OCI-LY1 (cell line): ENCODE measurements at regions not wholly inside any gene's neighbourhood (a gene's known extent, or its start where the extent isn't known, plus 50 kb on each side); places are given as distances from the start of the nearest gene placed in this dataset.

Experiments used
- H2AFZ ChIP-seq: fragments of 200-600 bp; sonication (generic), shearing (Covaris generic); 2 replicates; pipeline ENCODE4 v1.6.0; 2014; ENCODE audit warnings: antibody characterized with exemption, mild to moderate bottlenecking, low read length
- H3F3A ChIP-seq: fragments of 200-600 bp; sonication (generic), shearing (Covaris generic); 2 replicates; pipeline ENCODE4 v1.6.0; 2014; ENCODE audit warnings: mild to moderate bottlenecking, antibody characterized with exemption, low read length, moderate library complexity; ENCODE audit not compliant: insufficient read depth
- H3K27ac ChIP-seq: fragments of 200-600 bp; sonication (generic); 2 replicates; pipeline ENCODE4 v1.5.1; 2014; ENCODE audit warnings: low read length, mixed run types, mild to moderate bottlenecking, low read depth; ENCODE audit not compliant: poor library complexity, severe bottlenecking
- H3K27me3 ChIP-seq: fragments of 200-600 bp; sonication (generic); 2 replicates; pipeline ENCODE4 v1.6.0; 2014; ENCODE audit warnings: antibody characterized with exemption, mild to moderate bottlenecking, low read length, moderate library complexity; ENCODE audit not compliant: insufficient read depth
- H3K36me3 ChIP-seq: fragments of 200-600 bp; sonication (generic); 2 replicates; pipeline ENCODE4 v1.6.1; 2014; ENCODE audit warnings: mild to moderate bottlenecking, antibody characterized with exemption, low read length, moderate library complexity, mixed read lengths; ENCODE audit not compliant: insufficient read depth
- H3K4me1 ChIP-seq: fragments of 200-600 bp; sonication (generic); 2 replicates; pipeline ENCODE4 v1.5.1; 2014; ENCODE audit warnings: mild to moderate bottlenecking, low read length, moderate library complexity; ENCODE audit not compliant: insufficient read depth, severe bottlenecking
- H3K4me2 ChIP-seq: fragments of 200-600 bp; sonication (generic), shearing (Covaris generic); 2 replicates; pipeline ENCODE4 v1.6.1; 2014; ENCODE audit warnings: low read length
- H3K4me3 ChIP-seq: fragments of 200-600 bp; sonication (generic); 2 replicates; pipeline ENCODE4 v1.5.1; 2014; ENCODE audit warnings: low read length, low read depth, mild to moderate bottlenecking, mixed read lengths; ENCODE audit not compliant: poor library complexity, severe bottlenecking
- H3K79me2 ChIP-seq: fragments of 200-600 bp; shearing (Covaris generic); 2 replicates; pipeline ENCODE4 v1.6.1; 2016; ENCODE audit warnings: mixed run types, low read length, mixed read lengths; ENCODE audit not compliant: insufficient read depth
- H3K9ac ChIP-seq: fragments of 200-600 bp; sonication (generic), shearing (Covaris generic); 2 replicates; pipeline ENCODE4 v1.6.1; 2014; ENCODE audit warnings: mild to moderate bottlenecking, low read length, mixed read lengths
- H3K9me2 ChIP-seq: fragments of 200-600 bp; sonication (generic), shearing (Covaris generic); 2 replicates; pipeline ENCODE4 v1.6.1; 2014; ENCODE audit warnings: low read depth, mild to moderate bottlenecking, low read length, mixed read lengths
- H3K9me3 ChIP-seq: fragments of 200-600 bp; shearing (Covaris generic); 2 replicates; pipeline ENCODE4 v1.6.1; 2014; ENCODE audit warnings: low read length, mixed read lengths
- H4K20me1 ChIP-seq: fragments of 200-600 bp; sonication (generic), shearing (Covaris generic); 2 replicates; pipeline ENCODE4 v1.6.0; 2016; ENCODE audit warnings: mild to moderate bottlenecking, low read length; ENCODE audit not compliant: insufficient read depth
- CTCF ChIP-seq: fragments of 200-600 bp; sonication (generic), shearing (Covaris generic); IDR thresholded peaks from 2 replicates; pipeline ENCODE4 v1.5.1; 2017; ENCODE audit warnings: mild to moderate bottlenecking, antibody characterized with exemption, low read length, moderate library complexity, mixed read lengths
- EZH2 ChIP-seq: fragments of 200-600 bp; sonication (generic), shearing (Covaris generic); IDR thresholded peaks from 2 replicates; pipeline ENCODE4 v1.8.0; 2017; ENCODE audit warnings: borderline replicate concordance, mixed run types, mild to moderate bottlenecking, antibody characterized with exemption, low read length, moderate library complexity, mixed read lengths

- no peak for TF ChIP-seq EZH2
- no peak for TF ChIP-seq CTCF
- no peak overlapping the region for H3K4me3 ChIP-seq
Measured at GRCh38 chr10:54947605-54948004, 146.6 kb upstream of the PCDH15 start.

GRCh38 chr10:54940418-54940817, 139.4 kb upstream of the PCDH15 start:
- Histone ChIP-seq H3K79me2 (no peaks in the 10 kb centered on the region), H4K20me1 (no peaks in the 10 kb centered on the region), H3K9me2 (no peaks in the 10 kb centered on the region), H3K36me3 (no peaks in the 10 kb centered on the region), H3K4me1 (no peaks in the 10 kb centered on the region), H3K4me3 (no peak overlapping the region), H2AFZ (no peak overlapping the region), H3F3A (no peaks in the 10 kb centered on the region), H3K27ac (no peak overlapping the region), H3K27me3 (no peaks in the 10 kb centered on the region), H3K9me3 (no peaks in the 10 kb centered on the region), H3K9ac (no peak overlapping the region), H3K4me2 (no peak overlapping the region)
- TF ChIP-seq CTCF, result no peak

More at GRCh38 chr10:54947605-54948004, 146.6 kb upstream of the PCDH15 start:
- H2AFZ ChIP-seq, result no peak overlapping the region
- no peaks in the 10 kb centered on the region for H3K4me1 ChIP-seq
- H3K4me2 ChIP-seq, result no peak overlapping the region
- no peaks in the 10 kb centered on the region for H3K9me2 ChIP-seq
- H3K9ac ChIP-seq, result no peak overlapping the region
- no peaks in the 10 kb centered on the region for H3K9me3 ChIP-seq
- no peaks in the 10 kb centered on the region for H3F3A ChIP-seq
- no peaks in the 10 kb centered on the region for H3K27me3 ChIP-seq
- no peaks in the 10 kb centered on the region for H4K20me1 ChIP-seq
- no peaks in the 10 kb centered on the region for H3K36me3 ChIP-seq
- no peaks in the 10 kb centered on the region for H3K79me2 ChIP-seq
- no peak overlapping the region for H3K27ac ChIP-seq

- Histone ChIP-seq H2AFZ (no peak overlapping the region), H3K9me2 (no peaks in the 10 kb centered on the region), H3K27ac (no peak overlapping the region), H3K27me3 (no peaks in the 10 kb centered on the region), H3K4me3 (no peak overlapping the region), H3K4me1 (no peaks in the 10 kb centered on the region), H3K79me2 (no peaks in the 10 kb centered on the region), H3K9ac (no peak overlapping the region), H3K36me3 (no peaks in the 10 kb centered on the region), H3F3A (no peaks in the 10 kb centered on the region), H3K9me3 (no peaks in the 10 kb centered on the region), H3K4me2 (no peak overlapping the region), H4K20me1 (no peaks in the 10 kb centered on the region)
- no peak for TF ChIP-seq CTCF
- TF ChIP-seq EZH2, result no peak
Measured at GRCh38 chr10:54914049-54914448, 113.0 kb upstream of the PCDH15 start.
